ENCODE measurements at regions not wholly inside any gene's neighbourhood (a gene's known extent, or its start where the extent isn't known, plus 50 kb on each side); places are given as distances from the start of the nearest gene placed in this dataset.

- no peak for TF ChIP-seq POLR2A (IDR thresholded peaks at IDR 0.05)
- TF ChIP-seq EP300 (IDR thresholded peaks at IDR 0.05), result no peak
- TF ChIP-seq CTCF (IDR thresholded peaks at IDR 0.05), result no peak
- H3K4me1 ChIP-seq, result no peaks in the 10 kb centered on the region
- H3K4me3 ChIP-seq, result no peak overlapping the region
- no peak for DNase-seq (ENCODE audit: low spot score in 2 of 2)
- no peaks in the 10 kb centered on the region for H3K36me3 ChIP-seq
- H3K27ac ChIP-seq, result no peak overlapping the region
- WGBS, 2 donors, result 96 to 97% methylated on average over 2 of the region's 2 CpGs
- no peaks in the 10 kb centered on the region for H3K27me3 ChIP-seq
- H3K9me3 ChIP-seq, result no peaks in the 10 kb centered on the region
Observed at GRCh38 chr10:108167766-108168165, 1003.3 kb upstream of the SORCS1 start.

- no peak for DNase-seq (ENCODE audit: low spot score in 2 of 2)
- no peak for TF ChIP-seq POLR2A (IDR thresholded peaks at IDR 0.05)
- TF ChIP-seq CTCF (IDR thresholded peaks at IDR 0.05), result no peak
- Histone ChIP-seq H3K27me3 (no peaks in the 10 kb centered on the region), H3K36me3 (no peaks in the 10 kb centered on the region), H3K9me3 (no peaks in the 10 kb centered on the region), H3K4me3 (no peak overlapping the region), H3K27ac (no peak overlapping the region), H3K4me1 (no peaks in the 10 kb centered on the region)
- WGBS, 2 donors, result 80 to 84% methylated on average over 7 of the region's 7 CpGs
Observed at GRCh38 chr10:108166401-108166800, 1001.9 kb upstream of the SORCS1 start.

GRCh38 chr10:108147346-108147745 is 982.8 kb upstream of the SORCS1 start:
- Histone ChIP-seq H3K36me3 (no peaks in the 10 kb centered on the region), H3K4me3 (no peak overlapping the region), H3K27ac (no peak overlapping the region), H3K9me3 (peaks cover 0 to 14% (median 6%) of the 10 kb centered on the region in 4 donors), H3K27me3 (no peaks in the 10 kb centered on the region), H3K4me1 (no peaks in the 10 kb centered on the region)
- 80 to 82% methylated on average over 2 of the region's 2 CpGs for WGBS, 2 donors
- TF ChIP-seq CTCF (IDR thresholded peaks at IDR 0.05) (no peak), EP300 (IDR thresholded peaks at IDR 0.05) (no peak), POLR2A (IDR thresholded peaks at IDR 0.05) (no peak)
- no peak for DNase-seq (ENCODE audit: low spot score in 2 of 2)

- TF ChIP-seq POLR2A (IDR thresholded peaks at IDR 0.05), result no peak
- TF ChIP-seq EP300 (IDR thresholded peaks at IDR 0.05), result no peak
- no peak for TF ChIP-seq CTCF (IDR thresholded peaks at IDR 0.05)
Observed at GRCh38 chr10:108141064-108141463, 976.6 kb upstream of the SORCS1 start.

GRCh38 chr10:108132303-108132702 is 967.8 kb upstream of the SORCS1 start:
- no peak for DNase-seq (ENCODE audit: low spot score in 2 of 2)
- Histone ChIP-seq H3K9me3 (no peaks in the 10 kb centered on the region), H3K4me1 (no peaks in the 10 kb centered on the region), H3K27me3 (no peaks in the 10 kb centered on the region), H3K4me3 (no peak overlapping the region), H3K27ac (no peak overlapping the region), H3K36me3 (no peaks in the 10 kb centered on the region)
- TF ChIP-seq POLR2A (IDR thresholded peaks at IDR 0.05), result no peak
- no peak for TF ChIP-seq CTCF (IDR thresholded peaks at IDR 0.05)
- WGBS, 2 donors, result 84 to 86% methylated on average over 2 of the region's 2 CpGs

More at GRCh38 chr10:108141064-108141463, 976.6 kb upstream of the SORCS1 start:
- 83 to 85% methylated on average over 1 of the region's 1 CpG for WGBS, 2 donors
- Histone ChIP-seq H3K27me3 (no peaks in the 10 kb centered on the region), H3K4me3 (no peak overlapping the region), H3K4me1 (no peaks in the 10 kb centered on the region), H3K9me3 (peaks cover 0 to 3% (median 0%) of the 10 kb centered on the region in 4 donors), H3K36me3 (no peaks in the 10 kb centered on the region), H3K27ac (no peak overlapping the region)
- no peak for DNase-seq (ENCODE audit: low spot score in 2 of 2)

All from tibial nerve (tissue), 4 donors.